Adrenal gland (tissue), 5 donors: ENCODE measurements at regions not wholly inside any gene's neighbourhood (a gene's known extent, or its start where the extent isn't known, plus 50 kb on each side); places are given as distances from the start of the nearest gene placed in this dataset.

Source experiments
- CTCF ChIP-seq, 6 experiments: fragments of 450-650 bp in 4 of 6; fragments of 200-600 bp in 2 of 6; sonication (generic) in 1 of 6; IDR thresholded peaks; 1 replicate in 5 of 6; 2 replicates in 1 of 6; pipeline versions ENCODE4 v1.5.1 to v1.8.0; 2016 to 2021; ENCODE audit warnings: antibody characterized with exemption in 6 of 6, mild to moderate bottlenecking in 2 of 6, moderate library complexity in 1 of 6
- POLR2A ChIP-seq, 2 donors: fragments of 450-650 bp; IDR thresholded peaks; one replicate each; pipeline ENCODE4 v1.6.1; 2017; ENCODE audit warnings: antibody characterized with exemption in 2 of 2, mild to moderate bottlenecking in 2 of 2, moderate library complexity in 1 of 2
- donor health status: DM: no; HTN: no; CAD: no.

GRCh38 chr12:20148241-20148640 is 220.1 kb upstream of the PDE3A start:
- TF ChIP-seq CTCF (IDR thresholded peaks at IDR 0.05) (no peak), POLR2A (IDR thresholded peaks at IDR 0.05) (no peak)
